ENCODE measurements at regions not wholly inside any gene's neighbourhood (a gene's known extent, or its start where the extent isn't known, plus 50 kb on each side); places are given as distances from the start of the nearest gene placed in this dataset.

GRCh38 chr16:62709794-62710193 is 673.6 kb upstream of the CDH8 start:
- Histone ChIP-seq H3K9me3 (ENCODE audit: low read length) (peaks cover 15% of the 10 kb centered on the region), H3K9me2 (replicated peaks; ENCODE audit: insufficient read depth, low read length) (no peaks in the 10 kb centered on the region), H3K27ac (ENCODE audit: low read length) (no peak overlapping the region), H3K4me2 (ENCODE audit: low read depth, low read length, poor library complexity, severe bottlenecking) (no peak overlapping the region), H3K4me1 (ENCODE audit: low read length) (no peaks in the 10 kb centered on the region), H2AFZ (ENCODE audit: low read length) (no peak overlapping the region), H3K79me2 (ENCODE audit: low read length) (no peaks in the 10 kb centered on the region), H4K20me1 (ENCODE audit: insufficient read depth, low read depth, low read length) (no peaks in the 10 kb centered on the region), H3K36me3 (ENCODE audit: insufficient read depth, low read length) (no peaks in the 10 kb centered on the region), H3K4me3 (ENCODE audit: low read length) (no peak overlapping the region), H3K9ac (ENCODE audit: low read length) (no peak overlapping the region), H3K27me3 (ENCODE audit: low read length) (no peaks in the 10 kb centered on the region)
- no peak for DNase-seq

GRCh38 chr16:62701426-62701825 is 665.2 kb upstream of the CDH8 start:
- Histone ChIP-seq H3K36me3 (ENCODE audit: insufficient read depth, low read length) (no peaks in the 10 kb centered on the region), H3K4me2 (ENCODE audit: low read depth, low read length, poor library complexity, severe bottlenecking) (no peak overlapping the region), H3K27me3 (ENCODE audit: low read length) (no peaks in the 10 kb centered on the region), H3K9me3 (ENCODE audit: low read length) (peaks cover 6% of the 10 kb centered on the region; the same call in 1 of the 2 replicates), H3K9ac (ENCODE audit: low read length) (no peak overlapping the region), H3K27ac (ENCODE audit: low read length) (no peak overlapping the region), H2AFZ (ENCODE audit: low read length) (no peak overlapping the region), H3K4me1 (ENCODE audit: low read length) (no peaks in the 10 kb centered on the region), H4K20me1 (ENCODE audit: insufficient read depth, low read depth, low read length) (no peaks in the 10 kb centered on the region), H3K79me2 (ENCODE audit: low read length) (no peaks in the 10 kb centered on the region), H3K4me3 (ENCODE audit: low read length) (no peak overlapping the region), H3K9me2 (replicated peaks; ENCODE audit: insufficient read depth, low read length) (no peaks in the 10 kb centered on the region)
- DNase-seq, result no peak

- Histone ChIP-seq H3K9ac (ENCODE audit: low read length) (no peak overlapping the region), H3K9me2 (replicated peaks; ENCODE audit: insufficient read depth, low read length) (no peaks in the 10 kb centered on the region), H3K36me3 (ENCODE audit: insufficient read depth, low read length) (no peaks in the 10 kb centered on the region)
These were observed 664.4 kb upstream of the CDH8 start for GRCh38 chr16:62700426-62701294.

GRCh38 chr16:62692685-62693084 is 656.4 kb upstream of the CDH8 start:
- H3K9me2 ChIP-seq (replicated peaks; ENCODE audit: insufficient read depth, low read length), result no peaks in the 10 kb centered on the region
- no peak overlapping the region for H3K4me2 ChIP-seq (ENCODE audit: low read depth, low read length, poor library complexity, severe bottlenecking)
- H3K27ac ChIP-seq (ENCODE audit: low read length), result no peak overlapping the region
- H3K4me1 ChIP-seq (ENCODE audit: low read length), result no peaks in the 10 kb centered on the region
- H3K79me2 ChIP-seq (ENCODE audit: low read length), result no peaks in the 10 kb centered on the region
- H3K36me3 ChIP-seq (ENCODE audit: insufficient read depth, low read length), result no peaks in the 10 kb centered on the region
- no peak for DNase-seq
- no peaks in the 10 kb centered on the region for H4K20me1 ChIP-seq (ENCODE audit: insufficient read depth, low read depth, low read length)
- no peaks in the 10 kb centered on the region for H3K27me3 ChIP-seq (ENCODE audit: low read length)
- peaks cover 28% of the 10 kb centered on the region for H3K9me3 ChIP-seq (ENCODE audit: low read length)
- no peak overlapping the region for H3K4me3 ChIP-seq (ENCODE audit: low read length)
- H3K9ac ChIP-seq (ENCODE audit: low read length), result no peak overlapping the region
- no peak overlapping the region for H2AFZ ChIP-seq (ENCODE audit: low read length)

More at GRCh38 chr16:62700426-62701294, 664.4 kb upstream of the CDH8 start:
- Histone ChIP-seq H3K27ac (ENCODE audit: low read length) (no peak overlapping the region), H3K4me3 (ENCODE audit: low read length) (no peak overlapping the region), H3K4me1 (ENCODE audit: low read length) (no peaks in the 10 kb centered on the region), H3K9me3 (ENCODE audit: low read length) (peaks cover 3% of the 10 kb centered on the region; the same call in 1 of the 2 replicates), H3K4me2 (ENCODE audit: low read depth, low read length, poor library complexity, severe bottlenecking) (no peak overlapping the region), H3K27me3 (ENCODE audit: low read length) (no peaks in the 10 kb centered on the region), H4K20me1 (ENCODE audit: insufficient read depth, low read depth, low read length) (no peaks in the 10 kb centered on the region), H2AFZ (ENCODE audit: low read length) (no peak overlapping the region), H3K79me2 (ENCODE audit: low read length) (no peaks in the 10 kb centered on the region)
- no peak for DNase-seq

- Histone ChIP-seq H3K9me3 (ENCODE audit: low read length) (peaks cover 23% of the 10 kb centered on the region), H3K9me2 (replicated peaks; ENCODE audit: insufficient read depth, low read length) (no peaks in the 10 kb centered on the region), H3K27me3 (ENCODE audit: low read length) (no peaks in the 10 kb centered on the region), H4K20me1 (ENCODE audit: insufficient read depth, low read depth, low read length) (no peaks in the 10 kb centered on the region), H3K9ac (ENCODE audit: low read length) (no peak overlapping the region), H3K79me2 (ENCODE audit: low read length) (no peaks in the 10 kb centered on the region), H3K4me1 (ENCODE audit: low read length) (no peaks in the 10 kb centered on the region), H3K4me3 (ENCODE audit: low read length) (no peak overlapping the region), H3K36me3 (ENCODE audit: insufficient read depth, low read length) (no peaks in the 10 kb centered on the region), H2AFZ (ENCODE audit: low read length) (no peak overlapping the region), H3K27ac (ENCODE audit: low read length) (no peak overlapping the region), H3K4me2 (ENCODE audit: low read depth, low read length, poor library complexity, severe bottlenecking) (no peak overlapping the region)
- no peak for DNase-seq
These were observed 645.6 kb upstream of the CDH8 start for GRCh38 chr16:62681819-62682218.

GRCh38 chr16:62678796-62679195 is 642.6 kb upstream of the CDH8 start:
- Histone ChIP-seq H3K27me3 (ENCODE audit: low read length) (no peaks in the 10 kb centered on the region), H3K79me2 (ENCODE audit: low read length) (no peaks in the 10 kb centered on the region), H3K4me3 (ENCODE audit: low read length) (no peak overlapping the region), H2AFZ (ENCODE audit: low read length) (no peak overlapping the region), H3K9me3 (ENCODE audit: low read length) (peaks cover 29% of the 10 kb centered on the region), H3K36me3 (ENCODE audit: insufficient read depth, low read length) (no peaks in the 10 kb centered on the region), H4K20me1 (ENCODE audit: insufficient read depth, low read depth, low read length) (no peaks in the 10 kb centered on the region), H3K9ac (ENCODE audit: low read length) (no peak overlapping the region), H3K9me2 (replicated peaks; ENCODE audit: insufficient read depth, low read length) (no peaks in the 10 kb centered on the region), H3K27ac (ENCODE audit: low read length) (no peak overlapping the region), H3K4me1 (ENCODE audit: low read length) (no peaks in the 10 kb centered on the region), H3K4me2 (ENCODE audit: low read depth, low read length, poor library complexity, severe bottlenecking) (no peak overlapping the region)
- DNase-seq, result no peak

GRCh38 chr16:62676306-62676705 is 640.1 kb upstream of the CDH8 start:
- no peaks in the 10 kb centered on the region for H4K20me1 ChIP-seq (ENCODE audit: insufficient read depth, low read depth, low read length)
- H2AFZ ChIP-seq (ENCODE audit: low read length), result no peak overlapping the region
- H3K79me2 ChIP-seq (ENCODE audit: low read length), result no peaks in the 10 kb centered on the region
- no peak for DNase-seq
- H3K9ac ChIP-seq (ENCODE audit: low read length), result no peak overlapping the region
- peaks cover 29% of the 10 kb centered on the region for H3K9me3 ChIP-seq (ENCODE audit: low read length)
- H3K4me2 ChIP-seq (ENCODE audit: low read depth, low read length, poor library complexity, severe bottlenecking), result no peak overlapping the region
- no peaks in the 10 kb centered on the region for H3K4me1 ChIP-seq (ENCODE audit: low read length)
- H3K27me3 ChIP-seq (ENCODE audit: low read length), result no peaks in the 10 kb centered on the region
- H3K4me3 ChIP-seq (ENCODE audit: low read length), result no peak overlapping the region
- H3K36me3 ChIP-seq (ENCODE audit: insufficient read depth, low read length), result no peaks in the 10 kb centered on the region; the same call in 1 of the 2 replicates
- no peaks in the 10 kb centered on the region for H3K9me2 ChIP-seq (replicated peaks; ENCODE audit: insufficient read depth, low read length)
- H3K27ac ChIP-seq (ENCODE audit: low read length), result no peak overlapping the region

GRCh38 chr16:62665269-62665668 is 629.0 kb upstream of the CDH8 start:
- no peak overlapping the region for H2AFZ ChIP-seq (ENCODE audit: low read length)
- H3K4me3 ChIP-seq (ENCODE audit: low read length), result no peak overlapping the region
- H3K9ac ChIP-seq (ENCODE audit: low read length), result no peak overlapping the region
- no peaks in the 10 kb centered on the region for H3K4me1 ChIP-seq (ENCODE audit: low read length)
- no peaks in the 10 kb centered on the region for H4K20me1 ChIP-seq (ENCODE audit: insufficient read depth, low read depth, low read length)
- H3K36me3 ChIP-seq (ENCODE audit: insufficient read depth, low read length), result no peaks in the 10 kb centered on the region
- H3K9me2 ChIP-seq (replicated peaks; ENCODE audit: insufficient read depth, low read length), result no peaks in the 10 kb centered on the region
- H3K27me3 ChIP-seq (ENCODE audit: low read length), result no peaks in the 10 kb centered on the region
- DNase-seq, result no peak
- no peak overlapping the region for H3K4me2 ChIP-seq (ENCODE audit: low read depth, low read length, poor library complexity, severe bottlenecking)
- no peak overlapping the region for H3K27ac ChIP-seq (ENCODE audit: low read length)
- no peaks in the 10 kb centered on the region for H3K79me2 ChIP-seq (ENCODE audit: low read length)
- H3K9me3 ChIP-seq (ENCODE audit: low read length), result peaks cover 11% of the 10 kb centered on the region; the same call in 1 of the 2 replicates

All from Karpas-422 (cell line).